BJ (cell line): ENCODE measurements at regions not wholly inside any gene's neighbourhood (a gene's known extent, or its start where the extent isn't known, plus 50 kb on each side); places are given as distances from the start of the nearest gene placed in this dataset.

ENCODE experiments used
- CTCF ChIA-PET: fragments of 350-600 bp; formaldehyde crosslinking; extraction: SDS; loops from one replicate; lab custom pipeline; 2021; ENCODE audit warnings: antibody characterized with exemption, inconsistent platforms; lab: Yijun Ruan, JAX
- POLR2A ChIA-PET: fragments of 300-600 bp; sonication (Branson Sonifier 250); formaldehyde crosslinking; extraction: SDS; loops from one replicate; lab custom pipeline; 2021; ENCODE audit warnings: antibody characterized with exemption; lab: Charles Lee
- DNase-seq: peaks from one replicate; pipeline ENCODE4 v3.0.0-alpha.2; 2011; ENCODE audit warnings: low read depth
- H3K27me3 ChIP-seq: 2 replicates; pipeline ENCODE4 v1.6.0; 2011; ENCODE audit warnings: low read length; ENCODE audit not compliant: control insufficient read depth, insufficient read depth
- H3K36me3 ChIP-seq: 2 replicates; pipeline ENCODE4 v1.5.1; 2011; ENCODE audit warnings: low read length; ENCODE audit not compliant: control insufficient read depth, insufficient read depth
- H3K4me3 ChIP-seq: 2 replicates; pipeline ENCODE4 v1.5.1; 2011; ENCODE audit warnings: low read depth, mild to moderate bottlenecking, control low read depth, low read length
- TF ChIP-seq, protein P1 (sequence below): IDR thresholded peaks from 2 replicates; pipeline ENCODE4 v1.5.1; 2011; ENCODE audit warnings: low read depth, mild to moderate bottlenecking, control low read depth, inconsistent platforms, low read length, moderate library complexity; ENCODE audit not compliant: insufficient read depth

DNA sequence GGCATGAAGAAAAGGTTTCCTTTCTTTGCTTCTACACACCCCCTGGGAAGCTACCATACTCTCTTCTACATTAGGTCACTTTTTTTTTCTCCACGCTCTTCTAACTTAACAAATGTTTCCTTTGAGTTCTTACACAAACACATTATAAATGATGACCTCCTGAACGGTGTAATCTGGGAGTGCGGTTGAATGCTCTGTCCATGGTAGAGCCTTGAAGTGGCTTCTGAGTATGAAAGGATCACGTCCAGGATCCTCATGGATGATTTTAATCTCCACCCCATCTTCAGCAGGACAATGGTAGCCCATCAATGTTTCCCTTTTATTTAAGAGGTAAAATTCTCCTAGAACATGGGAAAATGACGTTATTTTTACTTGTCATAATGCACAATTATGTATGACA, 587.3 kb downstream of the SEMA5A start:
- ChIA-PET CTCF (no interaction called here), POLR2A (no interaction called here)
- Histone ChIP-seq H3K27me3 (no peaks in the 10 kb centered on the region), H3K36me3 (no peaks in the 10 kb centered on the region), H3K4me3 (no peak overlapping the region)
- TF ChIP-seq, protein P1, sequence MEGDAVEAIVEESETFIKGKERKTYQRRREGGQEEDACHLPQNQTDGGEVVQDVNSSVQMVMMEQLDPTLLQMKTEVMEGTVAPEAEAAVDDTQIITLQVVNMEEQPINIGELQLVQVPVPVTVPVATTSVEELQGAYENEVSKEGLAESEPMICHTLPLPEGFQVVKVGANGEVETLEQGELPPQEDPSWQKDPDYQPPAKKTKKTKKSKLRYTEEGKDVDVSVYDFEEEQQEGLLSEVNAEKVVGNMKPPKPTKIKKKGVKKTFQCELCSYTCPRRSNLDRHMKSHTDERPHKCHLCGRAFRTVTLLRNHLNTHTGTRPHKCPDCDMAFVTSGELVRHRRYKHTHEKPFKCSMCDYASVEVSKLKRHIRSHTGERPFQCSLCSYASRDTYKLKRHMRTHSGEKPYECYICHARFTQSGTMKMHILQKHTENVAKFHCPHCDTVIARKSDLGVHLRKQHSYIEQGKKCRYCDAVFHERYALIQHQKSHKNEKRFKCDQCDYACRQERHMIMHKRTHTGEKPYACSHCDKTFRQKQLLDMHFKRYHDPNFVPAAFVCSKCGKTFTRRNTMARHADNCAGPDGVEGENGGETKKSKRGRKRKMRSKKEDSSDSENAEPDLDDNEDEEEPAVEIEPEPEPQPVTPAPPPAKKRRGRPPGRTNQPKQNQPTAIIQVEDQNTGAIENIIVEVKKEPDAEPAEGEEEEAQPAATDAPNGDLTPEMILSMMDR = no peak
- no peak for DNase-seq

DNA sequence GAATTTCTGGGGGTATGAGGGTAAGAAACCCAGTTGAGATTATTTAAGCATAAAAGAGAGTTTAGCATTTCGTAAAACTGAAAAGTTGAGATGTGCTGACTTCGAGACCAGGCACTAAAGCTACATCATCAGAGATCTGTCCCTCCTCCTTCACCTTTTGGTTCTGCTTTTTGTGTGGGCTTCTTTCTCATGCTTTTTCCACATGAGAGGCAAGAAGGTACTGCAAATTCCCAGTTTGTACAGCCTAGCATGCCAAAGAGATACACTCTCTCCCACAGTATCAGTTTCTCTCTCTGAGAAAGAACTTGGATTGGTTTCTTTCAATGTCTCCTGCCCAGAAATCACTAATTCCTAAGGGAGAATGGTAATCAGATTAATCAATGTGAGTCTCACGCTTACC, 584.7 kb downstream of the SEMA5A start:
- TF ChIP-seq, protein P1 = no peak
- CTCF ChIA-PET = interaction anchor here (0.6 kb wide), 1 partner anchor 28 kb away, joined by 3 read pairs; no protein-coding TSS in a partner anchor
- H3K36me3 ChIP-seq = no peaks in the 10 kb centered on the region
- no peak for DNase-seq
- H3K4me3 ChIP-seq = no peak overlapping the region
- POLR2A ChIA-PET = no interaction called here
- H3K27me3 ChIP-seq = no peaks in the 10 kb centered on the region

DNA sequence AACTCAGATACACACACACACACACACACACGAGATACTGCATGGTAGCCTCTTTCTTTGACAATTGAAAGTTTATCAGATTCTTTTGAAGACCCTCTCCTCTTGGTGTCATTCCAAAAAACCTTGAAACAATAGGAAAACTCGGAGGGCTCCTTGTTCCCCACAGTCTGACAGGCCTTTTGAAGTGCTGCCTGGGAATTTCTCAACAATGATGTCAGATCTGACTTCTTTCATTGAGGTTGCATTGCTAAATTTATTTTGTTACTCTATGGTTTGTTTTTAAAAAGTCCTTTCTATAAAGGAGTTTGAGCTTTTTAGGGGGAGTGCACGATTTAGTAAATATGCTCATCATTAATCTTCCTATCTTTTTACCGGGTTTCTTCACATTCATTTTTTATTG, 583.9 kb downstream of the SEMA5A start:
- Histone ChIP-seq H3K27me3 (no peaks in the 10 kb centered on the region), H3K36me3 (no peaks in the 10 kb centered on the region), H3K4me3 (no peak overlapping the region)
- TF ChIP-seq, protein P1 = no peak
- POLR2A ChIA-PET = no interaction called here
- no peak for DNase-seq
- CTCF ChIA-PET = no interaction called here

DNA sequence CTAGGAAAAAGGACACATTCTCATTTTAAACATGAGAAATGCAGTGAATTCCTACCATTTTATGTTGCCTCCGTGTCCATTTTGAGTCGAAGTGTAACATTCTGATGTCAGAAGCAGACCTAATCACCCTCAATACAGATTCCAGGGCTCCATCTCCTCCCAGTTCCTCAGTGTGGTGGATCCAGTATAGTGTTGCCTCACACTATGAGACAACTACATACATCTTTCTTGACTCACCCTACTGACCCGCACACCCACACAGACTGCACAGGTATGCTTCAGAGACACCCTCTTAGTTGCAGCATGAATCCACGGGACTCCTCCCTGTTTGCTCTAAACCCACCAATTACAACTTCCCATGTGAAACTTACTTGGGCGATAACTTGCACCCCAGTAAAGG, 564.9 kb downstream of the SEMA5A start:
- ChIA-PET POLR2A (no interaction called here), CTCF (interaction anchor here (0.8 to 1.0 kb wide), 2 partner anchors 16 to 73 kb away, joined by 3 read pairs; no protein-coding TSS in a partner anchor)
- Histone ChIP-seq H3K4me3 (no peak overlapping the region), H3K36me3 (no peaks in the 10 kb centered on the region), H3K27me3 (no peaks in the 10 kb centered on the region)
- no peak for DNase-seq
- TF ChIP-seq, protein P1 = no peak

DNA sequence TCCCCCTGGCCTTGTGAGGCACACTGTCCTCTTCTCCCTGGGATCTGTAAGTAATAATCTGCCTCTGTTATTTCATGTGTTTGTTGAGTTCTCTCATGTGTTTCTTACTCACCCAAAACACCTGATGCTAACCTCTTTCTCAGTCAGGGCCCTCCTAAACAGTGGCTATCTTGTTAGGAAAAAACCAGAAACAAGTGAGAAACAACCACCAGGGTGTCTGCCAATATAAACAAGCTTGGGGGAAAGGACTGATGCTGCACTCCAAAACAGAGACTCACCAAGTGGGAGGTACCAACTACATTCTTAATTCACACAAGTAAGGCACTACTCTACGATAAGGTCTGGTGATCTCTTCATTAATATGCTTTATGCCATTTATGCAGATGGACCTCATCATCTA, 564.4 kb downstream of the SEMA5A start:
- Histone ChIP-seq H3K36me3 (no peaks in the 10 kb centered on the region), H3K27me3 (no peaks in the 10 kb centered on the region), H3K4me3 (no peak overlapping the region)
- DNase-seq = no peak
- CTCF ChIA-PET = interaction anchor here (0.8 kb wide), 1 partner anchor 11 kb away, joined by 3 read pairs; no protein-coding TSS in a partner anchor
- TF ChIP-seq, protein P1 = no peak
- POLR2A ChIA-PET = no interaction called here
